ENCODE measurements at regions not wholly inside any gene's neighbourhood (a gene's known extent, or its start where the extent isn't known, plus 50 kb on each side); places are given as distances from the start of the nearest gene placed in this dataset.
A peak's percentile ranks its signal among the peaks of the same experiment; 100 is the strongest.

DNA sequence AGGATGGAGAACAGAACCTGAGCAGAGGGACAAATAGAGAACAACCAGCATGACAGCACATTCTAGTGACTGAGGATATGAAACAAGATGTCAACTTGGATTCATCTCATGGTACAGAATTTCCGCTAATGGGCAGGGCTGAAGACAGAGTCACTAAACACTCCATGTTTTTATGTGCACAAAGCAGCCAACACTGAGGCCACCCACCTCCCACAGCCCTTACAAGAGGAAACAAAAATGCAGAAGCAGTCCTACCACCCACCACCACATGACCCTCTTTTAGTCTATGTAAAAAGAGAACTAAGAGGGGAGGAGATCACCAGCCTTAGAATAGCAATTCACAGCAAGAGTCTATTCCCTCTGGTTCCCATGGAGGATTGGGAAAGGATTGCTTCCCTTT lies 131.4 kb upstream of the UBE2E2 start:
- no peak overlapping the region for H3K14ac ChIP-seq (ENCODE audit: insufficient read length)
- no peak overlapping the region for H3K56ac ChIP-seq (replicated peaks; ENCODE audit: insufficient read length, low read depth, low read length)
- ChIA-PET POLR2A (ENCODE audit: partially characterized antibody) (no interaction called here), CTCF (ENCODE audit: partially characterized antibody) (no interaction called here)
- no peak overlapping the region for H3K9ac ChIP-seq (replicated peaks in 1 of 4; ENCODE audit: extremely low read depth in 1 of 4, low read depth in 3 of 4, low read length in 3 of 4)
- H3K4ac ChIP-seq (replicated peaks; ENCODE audit: insufficient read length, low read depth, low read length), result no peak overlapping the region
- peak overlapping the region; percentile 39; the same call in 1 of the 2 replicates for H2BK12ac ChIP-seq (ENCODE audit: low read depth, low read length)
- H2BK20ac ChIP-seq (ENCODE audit: low read length), result 0 out of 2 replicates have a peak overlapping the region, but pooled peaks have one; percentile 6
- H3K4me3 ChIP-seq (ENCODE audit: extremely low read depth in 1 of 4, insufficient read depth in 2 of 4, low read depth in 3 of 4, low read length in 4 of 4), result no peak overlapping the region
- H2BK5ac ChIP-seq (ENCODE audit: low read depth, low read length), result no peak overlapping the region
- WGBS, 2 experiments (ENCODE audit: extremely low coverage in 1 of 2, insufficient coverage in 1 of 2, insufficient read length in 1 of 2, insufficient replicate concordance in 2 of 2, low coverage in 1 of 2, low lambda C conversion rate in 2 of 2, missing lambda C conversion rate in 1 of 2), result 75% methylated on average over 1 of the region's 1 CpG; no CpG with 5 or more reads in 1 of the 2 experiments
- no peaks in the 10 kb centered on the region for H3K36me3 ChIP-seq (ENCODE audit: control insufficient read depth in 2 of 4, insufficient read depth in 4 of 4, low read length in 3 of 4)
- no peak overlapping the region for H4K91ac ChIP-seq (replicated peaks; ENCODE audit: insufficient read length, low read length)
- no peak overlapping the region for H3K27ac ChIP-seq (ENCODE audit: low read depth, low read length)
- no peak overlapping the region for H2AFZ ChIP-seq (ENCODE audit: low read length)
- no peak overlapping the region for H4K8ac ChIP-seq (ENCODE audit: extremely low read depth, insufficient read depth, low read length)
- no peak overlapping the region for H3K4me2 ChIP-seq (ENCODE audit: insufficient read depth in 1 of 2, low read depth in 2 of 2, low read length in 2 of 2)
- FAIRE-seq (no peak), DNase-seq (ENCODE audit: low read depth in 1 of 2, low spot score in 2 of 2) (no peak)
- no peak overlapping the region for H2BK120ac ChIP-seq (replicated peaks; ENCODE audit: low read depth, low read length)
- no peaks in the 10 kb centered on the region for H3K23me2 ChIP-seq (ENCODE audit: low read depth, low read length)
- no peak overlapping the region for H4K5ac ChIP-seq (ENCODE audit: insufficient read length, low read depth, low read length)
- H3K4me1 ChIP-seq (replicated peaks in 1 of 4; ENCODE audit: control insufficient read depth in 3 of 4, insufficient read depth in 4 of 4, low read length in 3 of 4), result peaks cover 2 to 15% (median 7%) of the 10 kb centered on the region in 4 experiments; a peak in 6 of 7 replicates
- H3K27me3 ChIP-seq (replicated peaks in 1 of 4; ENCODE audit: control insufficient read depth in 3 of 4, extremely low read depth in 1 of 4, insufficient read depth in 3 of 4, low read length in 3 of 4), result 0 out of 7 replicates have a peak, but pooled peaks cover 0 to 2% (median 0%) of the 10 kb centered on the region in 4 experiments
- H4K20me1 ChIP-seq (replicated peaks in 1 of 2; ENCODE audit: control insufficient read depth in 1 of 2, insufficient read depth in 2 of 2, low read length in 2 of 2), result no peaks in the 10 kb centered on the region
- no peaks in the 10 kb centered on the region for H3K79me2 ChIP-seq (ENCODE audit: control insufficient read depth in 1 of 2, insufficient read depth in 2 of 2, low read length in 2 of 2)
- H3K9me3 ChIP-seq (ENCODE audit: insufficient read depth in 2 of 2, low read depth in 1 of 2, low read length in 1 of 2), result no peaks in the 10 kb centered on the region
- no peaks in the 10 kb centered on the region for H3K79me1 ChIP-seq (ENCODE audit: low read depth, low read length)
- 0 out of 2 replicates have a peak overlapping the region, but pooled peaks have one; percentile 4 for H2BK15ac ChIP-seq (ENCODE audit: low read length)
- H3K23ac ChIP-seq (ENCODE audit: insufficient read length), result no peak overlapping the region
- no peak overlapping the region for H3K18ac ChIP-seq (ENCODE audit: extremely low read depth, low read length)
- H2AK5ac ChIP-seq (ENCODE audit: low read depth, low read length), result peak overlapping the region; percentile 70; the same call in 1 of the 2 replicates
- TF ChIP-seq CEBPB (IDR thresholded peaks at IDR 0.05; ENCODE audit: low read depth, low read length), result no peak
- no peak for TF ChIP-seq RAD21 (IDR thresholded peaks at IDR 0.05 in 1 of 2, conservative IDR thresholded peaks at IDR 0.05 in 1 of 2; ENCODE audit: low read depth in 2 of 2, low read length in 2 of 2)
- no peak for TF ChIP-seq BRCA1 (IDR thresholded peaks at IDR 0.05; ENCODE audit: low read depth, low read length)
- TF ChIP-seq KDM5A (IDR thresholded peaks at IDR 0.05; ENCODE audit: low read length), result no peak
- TF ChIP-seq HDAC6 (IDR thresholded peaks at IDR 0.05; ENCODE audit: low read depth, low read length), result no peak
- TF ChIP-seq RBBP5 (IDR thresholded peaks at IDR 0.05; ENCODE audit: borderline replicate concordance, low read depth, low read length), result no peak
- TF ChIP-seq NANOG (IDR thresholded peaks at IDR 0.05; ENCODE audit: insufficient read depth, low read depth, low read length, poor library complexity, severe bottlenecking), result no peak
- no peak for TF ChIP-seq EGR1 (IDR thresholded peaks at IDR 0.05; ENCODE audit: borderline replicate concordance, low read depth, low read length)
- TF ChIP-seq CREB1 (IDR thresholded peaks at IDR 0.05), result no peak
- no peak for TF ChIP-seq RNF2 (IDR thresholded peaks at IDR 0.05; ENCODE audit: borderline replicate concordance, low read depth, low read length, missing control alignments, poor library complexity, severe bottlenecking)
- TF ChIP-seq POLR2A (IDR thresholded peaks at IDR 0.05; ENCODE audit: control extremely low read depth in 1 of 2, low read depth in 2 of 2, low read length in 2 of 2), result no peak
- TF ChIP-seq SIN3A (conservative IDR thresholded peaks at IDR 0.05 in 1 of 2, IDR thresholded peaks at IDR 0.05 in 1 of 2; ENCODE audit: low read depth in 1 of 2, low read length in 2 of 2), result no peak
- TF ChIP-seq POLR2AphosphoS5 (IDR thresholded peaks at IDR 0.05; ENCODE audit: low read depth, low read length), result no peak
- TF ChIP-seq, protein P1, sequence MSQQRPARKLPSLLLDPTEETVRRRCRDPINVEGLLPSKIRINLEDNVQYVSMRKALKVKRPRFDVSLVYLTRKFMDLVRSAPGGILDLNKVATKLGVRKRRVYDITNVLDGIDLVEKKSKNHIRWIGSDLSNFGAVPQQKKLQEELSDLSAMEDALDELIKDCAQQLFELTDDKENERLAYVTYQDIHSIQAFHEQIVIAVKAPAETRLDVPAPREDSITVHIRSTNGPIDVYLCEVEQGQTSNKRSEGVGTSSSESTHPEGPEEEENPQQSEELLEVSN (IDR thresholded peaks at IDR 0.05), result no peak

Data from H1 (cell line).